ENCODE measurements at regions not wholly inside any gene's neighbourhood (a gene's known extent, or its start where the extent isn't known, plus 50 kb on each side); places are given as distances from the start of the nearest gene placed in this dataset.

DNA sequence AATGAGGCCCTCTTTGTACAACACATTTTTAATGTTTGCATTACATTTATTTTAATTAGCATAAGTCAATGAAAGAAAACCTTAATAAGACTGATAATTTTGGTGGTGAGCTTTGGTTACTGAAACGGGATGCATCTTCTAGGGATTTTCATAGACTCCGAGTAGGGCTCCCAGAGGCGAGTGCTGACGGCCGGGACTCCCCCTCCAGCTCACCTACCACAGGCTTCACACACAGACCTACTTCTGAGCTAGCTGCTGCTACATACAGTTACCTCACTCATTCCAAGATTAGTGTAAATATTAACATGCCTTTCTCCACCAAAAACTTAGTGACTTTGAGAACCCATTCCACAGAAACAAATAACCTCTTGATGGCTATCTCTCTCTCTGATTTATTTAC is 271.1 kb downstream of the GALR1 start:
- H3K9me3 Mint-ChIP-seq: peaks cover 4% of the 10 kb centered on the region
- H3K4me1 Mint-ChIP-seq: no peaks in the 10 kb centered on the region
- no peak overlapping the region for H3K4me3 Mint-ChIP-seq
- peaks cover 4% of the 10 kb centered on the region for H3K27me3 Mint-ChIP-seq (ENCODE audit: low read depth, poor library complexity)
- DNase-seq: no peak
- TF ChIP-seq CTCF (IDR thresholded peaks at IDR 0.05): no peak
- H3K36me3 Mint-ChIP-seq (ENCODE audit: low read depth): peaks cover 4% of the 10 kb centered on the region
- H3K27ac Mint-ChIP-seq: no peak overlapping the region

DNA sequence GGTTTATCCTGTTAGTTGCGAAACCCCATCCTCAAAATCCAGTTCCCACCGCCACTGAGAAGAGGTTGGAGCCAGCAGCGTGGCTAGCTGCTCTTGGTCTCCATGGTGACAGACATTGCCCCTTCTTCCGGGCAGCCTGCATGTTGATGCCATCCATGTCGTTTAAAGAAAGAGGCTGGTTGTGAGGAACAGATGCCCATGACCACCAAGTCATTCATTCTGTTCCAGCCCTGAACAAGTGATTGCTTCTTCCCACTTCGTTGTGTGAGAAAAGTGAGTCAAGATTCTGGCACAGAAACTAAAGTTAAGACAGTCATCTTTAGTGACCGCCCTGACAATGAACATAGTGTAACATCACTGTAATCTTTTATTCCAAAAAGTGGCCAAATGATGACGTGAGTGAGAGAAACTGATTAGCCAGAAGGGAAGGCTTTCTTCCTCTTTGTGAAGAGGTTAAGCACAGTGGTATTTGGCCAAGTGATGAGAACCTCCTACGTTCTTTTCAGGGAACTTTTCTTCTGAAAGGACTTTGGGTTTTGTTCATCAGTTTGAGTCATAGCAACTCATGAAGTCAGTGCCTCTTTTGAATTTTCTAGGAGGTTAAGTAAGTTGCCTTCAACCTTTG is 272.5 kb downstream of the GALR1 start:
- Mint-ChIP-seq H3K36me3 (ENCODE audit: low read depth) (peaks cover 9% of the 10 kb centered on the region), H3K4me3 (no peak overlapping the region), H3K4me1 (no peaks in the 10 kb centered on the region), H3K9me3 (peaks cover 9% of the 10 kb centered on the region), H3K27ac (no peak overlapping the region), H3K27me3 (ENCODE audit: low read depth, poor library complexity) (peaks cover 4% of the 10 kb centered on the region)
- no peak for TF ChIP-seq CTCF (IDR thresholded peaks at IDR 0.05)
- no peak for DNase-seq

DNA sequence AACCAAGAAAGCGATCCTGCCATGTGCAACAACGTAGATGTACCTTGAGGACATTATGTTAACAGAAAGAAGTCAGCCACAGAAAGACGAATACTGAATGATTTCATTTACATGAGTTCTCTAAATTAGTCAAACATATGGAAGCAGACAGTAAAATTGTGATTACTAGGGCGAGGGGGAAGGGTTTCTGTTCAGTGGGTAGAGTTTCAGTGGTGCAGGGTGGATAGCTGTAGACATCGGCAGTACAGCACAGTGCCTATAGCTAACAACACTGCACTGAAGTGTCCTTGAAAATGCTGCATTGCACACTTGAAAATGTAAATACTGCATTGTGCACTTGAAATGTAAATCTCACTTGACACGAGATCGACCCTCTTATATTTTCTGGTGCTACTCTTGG is 275.3 kb downstream of the GALR1 start:
- H3K27me3 Mint-ChIP-seq (ENCODE audit: low read depth, poor library complexity): peaks cover 4% of the 10 kb centered on the region
- TF ChIP-seq CTCF (IDR thresholded peaks at IDR 0.05): no peak
- peaks cover 4% of the 10 kb centered on the region for H3K4me1 Mint-ChIP-seq
- H3K27ac Mint-ChIP-seq: no peak overlapping the region
- peaks cover 6% of the 10 kb centered on the region for H3K9me3 Mint-ChIP-seq
- H3K36me3 Mint-ChIP-seq (ENCODE audit: low read depth): peaks cover 4% of the 10 kb centered on the region
- no peak for DNase-seq
- no peak overlapping the region for H3K4me3 Mint-ChIP-seq

DNA sequence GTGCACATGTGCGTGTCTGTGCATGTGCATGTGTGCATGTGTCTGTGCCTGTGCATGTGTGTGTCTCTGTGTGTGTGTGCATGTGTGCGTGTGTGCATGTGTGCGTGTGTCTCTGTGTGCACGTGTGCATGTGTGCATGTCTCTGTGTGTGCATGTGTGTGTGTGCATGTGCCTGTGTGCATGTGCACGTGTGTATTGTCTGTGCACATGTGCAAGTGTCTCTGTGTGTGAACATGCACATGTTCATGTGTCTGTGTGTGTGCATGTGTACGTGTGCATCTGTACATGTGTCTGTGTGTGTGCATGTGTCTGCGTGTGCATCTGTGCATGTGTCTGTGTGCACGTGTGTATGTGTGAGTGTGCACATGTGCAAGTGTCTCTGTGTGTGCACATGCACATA is 277.3 kb downstream of the GALR1 start:
- Mint-ChIP-seq H3K36me3 (ENCODE audit: low read depth) (peaks cover 4% of the 10 kb centered on the region), H3K27ac (no peak overlapping the region), H3K27me3 (ENCODE audit: low read depth, poor library complexity) (peaks cover 2% of the 10 kb centered on the region), H3K4me1 (peaks cover 17% of the 10 kb centered on the region), H3K4me3 (no peak overlapping the region), H3K9me3 (peaks cover 6% of the 10 kb centered on the region)
- DNase-seq: no peak
- TF ChIP-seq CTCF (IDR thresholded peaks at IDR 0.05): no peak

DNA sequence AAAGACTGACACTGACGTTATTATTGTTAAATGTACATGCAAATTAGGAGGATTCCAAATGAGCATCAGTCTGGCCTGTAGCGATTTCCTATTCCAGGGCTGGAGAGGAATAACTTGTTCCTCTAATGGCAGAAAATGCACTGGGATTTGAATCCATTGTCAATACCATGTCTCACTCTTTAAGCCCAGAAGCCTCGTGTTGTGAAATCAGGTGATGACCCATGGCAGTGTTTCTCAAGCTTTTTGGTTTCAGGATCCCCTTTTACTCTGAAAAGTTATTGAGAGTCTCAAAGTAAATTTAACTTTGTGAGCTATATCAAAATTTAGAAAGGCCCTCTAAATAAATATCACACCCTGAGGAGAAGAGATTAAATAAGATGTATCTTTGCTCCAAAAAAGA is 279.2 kb downstream of the GALR1 start:
- DNase-seq: no peak
- H3K4me3 Mint-ChIP-seq: no peak overlapping the region
- H3K27me3 Mint-ChIP-seq (ENCODE audit: low read depth, poor library complexity): no peaks in the 10 kb centered on the region
- H3K36me3 Mint-ChIP-seq (ENCODE audit: low read depth): peaks cover 4% of the 10 kb centered on the region
- TF ChIP-seq CTCF (IDR thresholded peaks at IDR 0.05): no peak
- H3K9me3 Mint-ChIP-seq: peaks cover 10% of the 10 kb centered on the region
- H3K27ac Mint-ChIP-seq: no peak overlapping the region
- peaks cover 17% of the 10 kb centered on the region for H3K4me1 Mint-ChIP-seq

GRCh38 chr18:77529492-77530176 is 280.0 kb downstream of the GALR1 start:
- Mint-ChIP-seq H3K9me3 (peaks cover 10% of the 10 kb centered on the region), H3K36me3 (ENCODE audit: low read depth) (peaks cover 4% of the 10 kb centered on the region), H3K4me3 (no peak overlapping the region), H3K27me3 (ENCODE audit: low read depth, poor library complexity) (no peaks in the 10 kb centered on the region), H3K4me1 (peaks cover 17% of the 10 kb centered on the region), H3K27ac (no peak overlapping the region)
- no peak for DNase-seq
- TF ChIP-seq CTCF (IDR thresholded peaks at IDR 0.05): no peak
